ENCODE measurements at regions not wholly inside any gene's neighbourhood (a gene's known extent, or its start where the extent isn't known, plus 50 kb on each side); places are given as distances from the start of the nearest gene placed in this dataset.
"Not testable (repeated sequence)": the region's sequence is repeated elsewhere in the genome, so short reads cannot be mapped to it uniquely, and the experiment has no call there.

GRCh38 chr17:5896215-5896614 is 174.0 kb upstream of the WSCD1 start:
- DNase-seq (ENCODE audit: low read depth in 1 of 2, low spot score in 1 of 2), result no peak

- DNase-seq (ENCODE audit: low read depth in 1 of 2, low spot score in 1 of 2), result no peak
Measured at GRCh38 chr17:5897275-5897911, 172.8 kb upstream of the WSCD1 start.

GRCh38 chr17:5897981-5898380 is 172.2 kb upstream of the WSCD1 start:
- not testable (repeated sequence) for DNase-seq (ENCODE audit: low read depth in 1 of 2, low spot score in 1 of 2)

- DNase-seq (ENCODE audit: low read depth in 1 of 2, low spot score in 1 of 2), result no peak
Measured at GRCh38 chr17:5898406-5898805, 171.8 kb upstream of the WSCD1 start.

GRCh38 chr17:5899496-5900195 is 170.5 kb upstream of the WSCD1 start:
- DNase-seq (ENCODE audit: low read depth in 1 of 2, low spot score in 1 of 2), result no peak

GRCh38 chr17:5901731-5902130 is 168.4 kb upstream of the WSCD1 start:
- DNase-seq (ENCODE audit: low read depth in 1 of 2, low spot score in 1 of 2), result no peak

- no peak for DNase-seq (ENCODE audit: low read depth in 1 of 2, low spot score in 1 of 2)
Measured at GRCh38 chr17:5902181-5903140, 167.7 kb upstream of the WSCD1 start.

GRCh38 chr17:5911919-5912318 is 158.3 kb upstream of the WSCD1 start:
- DNase-seq (ENCODE audit: low read depth in 1 of 2, low spot score in 1 of 2), result no peak

GRCh38 chr17:5913032-5913531 is 157.1 kb upstream of the WSCD1 start:
- no peak for DNase-seq (ENCODE audit: low read depth in 1 of 2, low spot score in 1 of 2)

GRCh38 chr17:5913641-5914040 is 156.5 kb upstream of the WSCD1 start:
- no peak for DNase-seq (ENCODE audit: low read depth in 1 of 2, low spot score in 1 of 2)

GRCh38 chr17:5915337-5915736 is 154.8 kb upstream of the WSCD1 start:
- no peak for DNase-seq (ENCODE audit: low read depth in 1 of 2, low spot score in 1 of 2)

GRCh38 chr17:5919089-5919488 is 151.1 kb upstream of the WSCD1 start:
- no peak for DNase-seq (ENCODE audit: low read depth in 1 of 2, low spot score in 1 of 2)

GRCh38 chr17:5921512-5922282 is 148.5 kb upstream of the WSCD1 start:
- DNase-seq (ENCODE audit: low read depth in 1 of 2, low spot score in 1 of 2), result no peak

- no peak for DNase-seq (ENCODE audit: low read depth in 1 of 2, low spot score in 1 of 2)
Measured at GRCh38 chr17:5922476-5922875, 147.7 kb upstream of the WSCD1 start.

GRCh38 chr17:5929721-5930120 is 140.5 kb upstream of the WSCD1 start:
- no peak for DNase-seq (ENCODE audit: low read depth in 1 of 2, low spot score in 1 of 2)

GRCh38 chr17:5930555-5930954 is 139.6 kb upstream of the WSCD1 start:
- DNase-seq (ENCODE audit: low read depth in 1 of 2, low spot score in 1 of 2), result not testable (repeated sequence)

GRCh38 chr17:5931616-5932015 is 138.6 kb upstream of the WSCD1 start:
- no peak for DNase-seq (ENCODE audit: low read depth in 1 of 2, low spot score in 1 of 2)

- DNase-seq (ENCODE audit: low read depth in 1 of 2, low spot score in 1 of 2), result no peak
Measured at GRCh38 chr17:5933430-5933829, 136.7 kb upstream of the WSCD1 start.

GRCh38 chr17:5941258-5941657 is 128.9 kb upstream of the WSCD1 start:
- DNase-seq (ENCODE audit: low read depth in 1 of 2, low spot score in 1 of 2), result no peak

GRCh38 chr17:5942687-5943086 is 127.5 kb upstream of the WSCD1 start:
- DNase-seq (ENCODE audit: low read depth in 1 of 2, low spot score in 1 of 2), result no peak

- no peak for DNase-seq (ENCODE audit: low read depth in 1 of 2, low spot score in 1 of 2)
Measured at GRCh38 chr17:5943232-5943631, 126.9 kb upstream of the WSCD1 start.
